Type B pancreatic cell (in vitro differentiated cells): ENCODE measurements at regions not wholly inside any gene's neighbourhood (a gene's known extent, or its start where the extent isn't known, plus 50 kb on each side); places are given as distances from the start of the nearest gene placed in this dataset.

Experiments
- DNase-seq: peaks from one replicate; pipeline ENCODE4 v3.0.0; 2021; ENCODE audit warnings: mixed read lengths; ENCODE audit not compliant: unreplicated experiment; ENCODE audit errors: extremely low spot score
- H3K27ac Mint-ChIP-seq: 2 replicates; pipeline ENCODE4 v1.8.0; 2021; ENCODE audit warnings: mild to moderate bottlenecking, mixed read lengths
- H3K27me3 Mint-ChIP-seq: 2 replicates; pipeline ENCODE4 v1.8.0; 2021; ENCODE audit warnings: mixed read lengths
- H3K36me3 Mint-ChIP-seq: 2 replicates; pipeline ENCODE4 v1.8.0; 2021; ENCODE audit warnings: mixed read lengths
- H3K4me1 Mint-ChIP-seq: one replicate; pipeline ENCODE4 v1.8.0; 2021; ENCODE audit warnings: mixed read lengths; ENCODE audit not compliant: unreplicated experiment
- H3K4me3 Mint-ChIP-seq: 2 replicates; pipeline ENCODE4 v1.8.0; 2021; ENCODE audit warnings: mild to moderate bottlenecking, mixed read lengths
- H3K9me3 Mint-ChIP-seq: 2 replicates; pipeline ENCODE4 v1.8.0; 2021; ENCODE audit warnings: mixed read lengths
- CTCF ChIP-seq: fragments of 200-600 bp; sonication (generic); conservative IDR thresholded peaks from 2 replicates; pipeline ENCODE4 v1.5.0; 2021; ENCODE audit warnings: antibody characterized with exemption, mild to moderate bottlenecking

GRCh38 chr2:217749008-217749407 lies 253.8 kb downstream of the TNS1 start:
- DNase-seq, result no peak
- peak overlapping the region; percentile 31 for H3K27ac Mint-ChIP-seq
- H3K36me3 Mint-ChIP-seq, result no peaks in the 10 kb centered on the region
- H3K27me3 Mint-ChIP-seq, result peaks cover 9% of the 10 kb centered on the region
- no peak overlapping the region for H3K4me3 Mint-ChIP-seq
- H3K9me3 Mint-ChIP-seq, result no peaks in the 10 kb centered on the region
- TF ChIP-seq CTCF, result no peak
- peaks cover 22% of the 10 kb centered on the region for H3K4me1 Mint-ChIP-seq

- peaks cover 22% of the 10 kb centered on the region for H3K4me1 Mint-ChIP-seq
- H3K4me3 Mint-ChIP-seq, result no peak overlapping the region
- no peak for TF ChIP-seq CTCF
- peaks cover 6% of the 10 kb centered on the region for H3K27me3 Mint-ChIP-seq
- H3K9me3 Mint-ChIP-seq, result no peaks in the 10 kb centered on the region
- DNase-seq, result peak; percentile 34
- no peaks in the 10 kb centered on the region for H3K36me3 Mint-ChIP-seq
- H3K27ac Mint-ChIP-seq, result no peak overlapping the region
Measured at GRCh38 chr2:217746808-217747207, 256.0 kb downstream of the TNS1 start.

- Mint-ChIP-seq H3K36me3 (no peaks in the 10 kb centered on the region), H3K4me1 (peaks cover 22% of the 10 kb centered on the region), H3K27me3 (peaks cover 3% of the 10 kb centered on the region), H3K27ac (no peak overlapping the region), H3K9me3 (no peaks in the 10 kb centered on the region), H3K4me3 (no peak overlapping the region)
- peak; percentile 44 for DNase-seq
- TF ChIP-seq CTCF, result no peak
Measured at GRCh38 chr2:217743966-217744761, 258.6 kb downstream of the TNS1 start.

- H3K9me3 Mint-ChIP-seq, result no peaks in the 10 kb centered on the region
Measured at GRCh38 chr2:217743407-217743806, 259.4 kb downstream of the TNS1 start.

GRCh38 chr2:217742841-217743240 lies 260.0 kb downstream of the TNS1 start:
- Mint-ChIP-seq H3K36me3 (no peaks in the 10 kb centered on the region), H3K4me1 (peaks cover 14% of the 10 kb centered on the region), H3K27me3 (peaks cover 7% of the 10 kb centered on the region), H3K27ac (no peak overlapping the region), H3K9me3 (no peaks in the 10 kb centered on the region), H3K4me3 (no peak overlapping the region)
- no peak for TF ChIP-seq CTCF
- DNase-seq, result peak; percentile 22

More at GRCh38 chr2:217743407-217743806, 259.4 kb downstream of the TNS1 start:
- peaks cover 15% of the 10 kb centered on the region for H3K4me1 Mint-ChIP-seq
- no peak overlapping the region for H3K27ac Mint-ChIP-seq
- peak; percentile 24 for DNase-seq
- no peak overlapping the region for H3K4me3 Mint-ChIP-seq
- TF ChIP-seq CTCF, result no peak
- H3K36me3 Mint-ChIP-seq, result no peaks in the 10 kb centered on the region
- H3K27me3 Mint-ChIP-seq, result peaks cover 3% of the 10 kb centered on the region
